H1 (cell line): ENCODE measurements at regions not wholly inside any gene's neighbourhood (a gene's known extent, or its start where the extent isn't known, plus 50 kb on each side); places are given as distances from the start of the nearest gene placed in this dataset.

Experiments used
- CTCF ChIA-PET: fragments of 300-600 bp; sonication (Branson Sonifier 250); formaldehyde crosslinking; loops from one replicate; lab custom pipeline; 2021; ENCODE audit not compliant: partially characterized antibody; lab: Charles Lee
- POLR2A ChIA-PET: fragments of 300-600 bp; sonication (Branson Sonifier 250); formaldehyde crosslinking; loops from one replicate; lab custom pipeline; 2021; ENCODE audit warnings: inconsistent platforms; ENCODE audit not compliant: partially characterized antibody; lab: Charles Lee
- DNase-seq, 2 experiments: peaks; one replicate each; pipeline versions ENCODE4 v3.0.0 to v3.0.0-alpha.2; 2010 to 2022; ENCODE audit warnings: low spot score in 2 of 2, low read depth in 1 of 2, mixed read lengths in 1 of 2
- FAIRE-seq: peaks from 2 replicates; lab custom pipeline; 2011; peaks lifted over from hg19 to GRCh38; lab: Jason Lieb, UNC
- H2AFZ ChIP-seq: 2 replicates; pipeline ENCODE4 v1.8.1; 2012; ENCODE audit warnings: low read length, inconsistent platforms
- H2AK5ac ChIP-seq: 2 replicates; pipeline ENCODE4 v1.6.1; 2013; ENCODE audit warnings: low read depth, low read length
- H2BK120ac ChIP-seq: replicated peaks from 2 replicates; pipeline ENCODE3; 2013; ENCODE audit warnings: low read depth, low read length, inconsistent platforms
- H2BK12ac ChIP-seq: 2 replicates; pipeline ENCODE4 v1.6.1; 2013; ENCODE audit warnings: low read depth, low read length
- H2BK15ac ChIP-seq: 2 replicates; pipeline ENCODE4 v1.6.1; 2013; ENCODE audit warnings: low read length
- H2BK20ac ChIP-seq: 2 replicates; pipeline ENCODE4 v1.6.1; 2013; ENCODE audit warnings: low read length
- H2BK5ac ChIP-seq: 2 replicates; pipeline ENCODE4 v1.6.1; 2013; ENCODE audit warnings: low read depth, low read length
- H3K14ac ChIP-seq: 2 replicates; pipeline ENCODE4 v1.6.1; 2013; ENCODE audit warnings: inconsistent platforms; ENCODE audit not compliant: insufficient read length
- H3K18ac ChIP-seq: 2 replicates; pipeline ENCODE4 v1.6.1; 2013; ENCODE audit warnings: low read length; ENCODE audit errors: extremely low read depth
- H3K23ac ChIP-seq: 2 replicates; pipeline ENCODE4 v1.6.1; 2013; ENCODE audit warnings: inconsistent platforms; ENCODE audit not compliant: insufficient read length
- H3K23me2 ChIP-seq: 2 replicates; pipeline ENCODE4 v1.6.1; 2013; ENCODE audit warnings: low read depth, low read length
- H3K27ac ChIP-seq: 2 replicates; pipeline ENCODE4 v1.6.1; 2011; ENCODE audit warnings: low read depth, low read length, inconsistent platforms
- H3K27me3 ChIP-seq, 4 experiments: replicated peaks in 1 of 4; 1 replicate in 1 of 4; 2 replicates in 3 of 4; pipeline versions ENCODE4 v1.6.1 to v1.8.1; 2011 to 2013; ENCODE audit warnings: low read length in 3 of 4, mild to moderate bottlenecking in 3 of 4, inconsistent platforms in 2 of 4, mixed read lengths in 2 of 4, moderate library complexity in 1 of 4; ENCODE audit not compliant: control insufficient read depth in 3 of 4, insufficient read depth in 3 of 4; ENCODE audit errors: extremely low read depth in 1 of 4
- H3K36me3 ChIP-seq, 4 experiments: 2 replicates each; pipeline versions ENCODE4 v1.6.1 to v1.8.1; 2011 to 2013; ENCODE audit warnings: mild to moderate bottlenecking in 4 of 4, low read length in 3 of 4, moderate library complexity in 2 of 4, control low read depth in 1 of 4, inconsistent platforms in 1 of 4; ENCODE audit not compliant: insufficient read depth in 4 of 4, control insufficient read depth in 2 of 4
- H3K4ac ChIP-seq: replicated peaks from 2 replicates; pipeline ENCODE3; 2013; ENCODE audit warnings: low read length, low read depth, mixed read lengths, inconsistent platforms; ENCODE audit not compliant: insufficient read length
- H3K4me1 ChIP-seq, 4 experiments: replicated peaks in 1 of 4; 1 replicate in 1 of 4; 2 replicates in 3 of 4; pipeline versions ENCODE4 v1.6.1 to v1.8.1; 2011 to 2013; ENCODE audit warnings: low read length in 3 of 4, inconsistent platforms in 2 of 4, mixed read lengths in 1 of 4; ENCODE audit not compliant: insufficient read depth in 4 of 4, control insufficient read depth in 3 of 4
- H3K4me2 ChIP-seq, 2 experiments: 2 replicates each; pipeline versions ENCODE4 v1.6.1 to v1.8.1; 2011 to 2013; ENCODE audit warnings: low read depth in 2 of 2, low read length in 2 of 2, control low read depth in 1 of 2, inconsistent platforms in 1 of 2, mild to moderate bottlenecking in 1 of 2; ENCODE audit not compliant: insufficient read depth in 1 of 2
- H3K4me3 ChIP-seq, 4 experiments: fragments of 200-600, 300-600 bp in 1 of 4; sonication (generic), shearing (Covaris generic), sonication (Bioruptor Twin) in 1 of 4; 2 replicates each; pipeline versions ENCODE4 v1.5.1 to v1.8.1; 2011 to 2016; ENCODE audit warnings: low read length in 4 of 4, low read depth in 3 of 4, control low read depth in 2 of 4, inconsistent platforms in 2 of 4, mild to moderate bottlenecking in 2 of 4, mixed read lengths in 1 of 4, moderate library complexity in 1 of 4; ENCODE audit not compliant: insufficient read depth in 2 of 4; ENCODE audit errors: extremely low read depth in 1 of 4
- H3K56ac ChIP-seq: replicated peaks from 2 replicates; pipeline ENCODE3; 2013; ENCODE audit warnings: low read depth, mild to moderate bottlenecking, mixed read lengths, low read length, inconsistent platforms; ENCODE audit not compliant: insufficient read length
- H3K79me1 ChIP-seq: 2 replicates; pipeline ENCODE4 v1.6.1; 2013; ENCODE audit warnings: low read depth, low read length, control low read depth
- H3K79me2 ChIP-seq, 2 experiments: 2 replicates each; pipeline versions ENCODE4 v1.6.1 to v1.8.1; 2012 to 2013; ENCODE audit warnings: low read length in 2 of 2, mild to moderate bottlenecking in 2 of 2, inconsistent platforms in 1 of 2; ENCODE audit not compliant: insufficient read depth in 2 of 2, control insufficient read depth in 1 of 2
- H3K9ac ChIP-seq, 4 experiments: replicated peaks in 1 of 4; 1 replicate in 1 of 4; 2 replicates in 3 of 4; pipeline versions ENCODE4 v1.6.1 to v1.8.1; 2011 to 2013; ENCODE audit warnings: low read depth in 3 of 4, low read length in 3 of 4, control low read depth in 2 of 4, mild to moderate bottlenecking in 2 of 4, moderate library complexity in 2 of 4, inconsistent platforms in 1 of 4; ENCODE audit errors: extremely low read depth in 1 of 4
- H3K9me3 ChIP-seq, 2 experiments: 2 replicates each; pipeline versions ENCODE4 v1.6.1 to v1.8.1; 2012 to 2013; ENCODE audit warnings: mild to moderate bottlenecking in 2 of 2, moderate library complexity in 2 of 2, control low read depth in 1 of 2, inconsistent platforms in 1 of 2, low read depth in 1 of 2, low read length in 1 of 2, mixed read lengths in 1 of 2; ENCODE audit not compliant: insufficient read depth in 2 of 2
- H4K20me1 ChIP-seq, 2 experiments: replicated peaks in 1 of 2; 2 replicates each; pipeline versions ENCODE3 to v1.8.1; 2011 to 2013; ENCODE audit warnings: inconsistent platforms in 2 of 2, low read length in 2 of 2, mild to moderate bottlenecking in 1 of 2; ENCODE audit not compliant: insufficient read depth in 2 of 2, control insufficient read depth in 1 of 2
- H4K5ac ChIP-seq: 2 replicates; pipeline ENCODE4 v1.6.1; 2013; ENCODE audit warnings: low read length, low read depth, mixed read lengths, inconsistent platforms; ENCODE audit not compliant: insufficient read length
- H4K8ac ChIP-seq: 2 replicates; pipeline ENCODE4 v1.8.0; 2013; ENCODE audit warnings: mild to moderate bottlenecking, moderate library complexity, low read length, inconsistent platforms; ENCODE audit not compliant: insufficient read depth; ENCODE audit errors: extremely low read depth
- H4K91ac ChIP-seq: replicated peaks from 2 replicates; pipeline ENCODE3; 2013; ENCODE audit warnings: low read length, mixed read lengths, inconsistent platforms; ENCODE audit not compliant: insufficient read length
- CHD2 ChIP-seq: IDR thresholded peaks from 2 replicates; pipeline ENCODE4 v1.6.1; 2012; ENCODE audit warnings: low read length, improper control_type of control experiment
- EZH2 ChIP-seq: fragments of 200-600 bp; sonication (generic); IDR thresholded peaks from 2 replicates; pipeline ENCODE4 v1.7.1; 2012; ENCODE audit warnings: low read depth, mild to moderate bottlenecking, moderate library complexity, low read length, inconsistent platforms; ENCODE audit not compliant: severe bottlenecking
- KDM5A ChIP-seq: fragments of 200-600 bp; IDR thresholded peaks from 2 replicates; pipeline ENCODE4 v1.7.1; 2012; ENCODE audit warnings: mild to moderate bottlenecking, low read length, inconsistent platforms, mixed read lengths
- WGBS, 2 experiments: shearing (Covaris generic) in 1 of 2; methylation state at CpG; one replicate each; pipeline versions ENCODE4 v1.1.6 to v1.1.7; 2013 to 2015; ENCODE audit warnings: low lambda C conversion rate in 2 of 2, mixed read lengths in 2 of 2, inconsistent platforms in 1 of 2, low coverage in 1 of 2, missing lambda C conversion rate in 1 of 2; ENCODE audit not compliant: insufficient replicate concordance in 2 of 2, insufficient coverage in 1 of 2, insufficient read length in 1 of 2; ENCODE audit errors: extremely low coverage in 1 of 2, missing lambda C conversion rate in 1 of 2; 5-methylcytosine and 5-hydroxymethylcytosine counted together

- no peak for TF ChIP-seq KDM5A
Measured at GRCh38 chr1:90189889-90190288, 195.0 kb downstream of the ZNF326 start (continued).

- H3K9me3 ChIP-seq: no peaks in the 10 kb centered on the region
- no peaks in the 10 kb centered on the region for H3K27me3 ChIP-seq
- no peak overlapping the region for H3K14ac ChIP-seq
- no peak overlapping the region for H3K4me3 ChIP-seq
- H3K4ac ChIP-seq: no peak overlapping the region
- no peak for FAIRE-seq
- H3K79me2 ChIP-seq: no peaks in the 10 kb centered on the region
- H2BK15ac ChIP-seq: no peak overlapping the region
- no peaks in the 10 kb centered on the region for H3K36me3 ChIP-seq
- no peak for DNase-seq
- no peak for TF ChIP-seq EZH2
- no peak for TF ChIP-seq CHD2
- no peak overlapping the region for H2AFZ ChIP-seq
- H2BK20ac ChIP-seq: no peak overlapping the region
- ChIA-PET POLR2A (no interaction called here), CTCF (no interaction called here)
- no peak overlapping the region for H2BK120ac ChIP-seq
- H2AK5ac ChIP-seq: no peak overlapping the region
- H3K4me2 ChIP-seq: no peak overlapping the region
- H4K20me1 ChIP-seq: no peaks in the 10 kb centered on the region
- H3K23ac ChIP-seq: no peak overlapping the region
- no peak overlapping the region for H4K5ac ChIP-seq
- no peak overlapping the region for H2BK12ac ChIP-seq
- H3K27ac ChIP-seq: no peak overlapping the region
- WGBS, 2 experiments: 90% methylated on average over 2 of the region's 2 CpGs; no CpG with 5 or more reads in 1 of the 2 experiments
- H3K9ac ChIP-seq: no peak overlapping the region
- peaks cover 0 to 3% (median 0%) of the 10 kb centered on the region in 4 experiments; a peak in 1 of 7 replicates for H3K4me1 ChIP-seq
- no peak overlapping the region for H4K91ac ChIP-seq
- H3K18ac ChIP-seq: no peak overlapping the region
- H3K23me2 ChIP-seq: no peaks in the 10 kb centered on the region
- H3K79me1 ChIP-seq: no peaks in the 10 kb centered on the region
- H4K8ac ChIP-seq: no peak overlapping the region
- H2BK5ac ChIP-seq: no peak overlapping the region
- no peak overlapping the region for H3K56ac ChIP-seq
Measured at GRCh38 chr1:90187323-90187585, 192.3 kb downstream of the ZNF326 start.
